HEK293 (cell line): ENCODE measurements at regions not wholly inside any gene's neighbourhood (a gene's known extent, or its start where the extent isn't known, plus 50 kb on each side); places are given as distances from the start of the nearest gene placed in this dataset.

Experiments used
- CTCF ChIA-PET: fragments of 350-600 bp; formaldehyde crosslinking; extraction: SDS; loops from one replicate; lab custom pipeline; 2021; ENCODE audit warnings: antibody characterized with exemption; lab: Yijun Ruan, JAX
- POLR2A ChIA-PET: fragments of 300-600 bp; formaldehyde crosslinking; extraction: SDS; loops from one replicate; lab custom pipeline; 2020; ENCODE audit warnings: antibody characterized with exemption, inconsistent platforms; lab: Yijun Ruan, JAX
- H3K27ac ChIP-seq: fragments of 200-500 bp; sonication (Bioruptor generic); 2 replicates; pipeline ENCODE4 v1.5.1; 2014; ENCODE audit warnings: low read depth, low read length, control low read depth, inconsistent platforms; ENCODE audit errors: extremely low read depth
- H3K36me3 ChIP-seq, 2 experiments: fragments of 200-500 bp in 1 of 2; sonication (Bioruptor generic) in 1 of 2; 1 replicate in 1 of 2; 2 replicates in 1 of 2; pipeline ENCODE4 v1.5.1; 2014 to 2017; ENCODE audit warnings: inconsistent platforms in 2 of 2, low read length in 2 of 2; ENCODE audit not compliant: control insufficient read depth in 2 of 2, insufficient read depth in 1 of 2
- H3K4me1 ChIP-seq: fragments of 200-500 bp; sonication (Bioruptor generic); 2 replicates; pipeline ENCODE4 v1.5.1; 2014; ENCODE audit warnings: mild to moderate bottlenecking, low read length, inconsistent platforms; ENCODE audit not compliant: control insufficient read depth, insufficient read depth
- H3K4me3 ChIP-seq: 2 replicates; pipeline ENCODE4 v1.5.1; 2011; ENCODE audit warnings: low read depth, mild to moderate bottlenecking, control low read depth, low read length, moderate library complexity
- H3K9me3 ChIP-seq: fragments of 200-500 bp; sonication (Bioruptor generic); 2 replicates; pipeline ENCODE4 v1.5.1; 2014; ENCODE audit warnings: low read depth, low read length, inconsistent platforms; ENCODE audit not compliant: control insufficient read depth, insufficient read depth
- ATF2 ChIP-seq: fragments of 450-650 bp; formaldehyde crosslinking; IDR thresholded peaks from 2 replicates; pipeline ENCODE4 v1.5.1; 2016; ENCODE audit warnings: missing biosample characterization, missing genetic modification characterization, low read depth
- KLF10 ChIP-seq: fragments of 450-650 bp; IDR thresholded peaks from 2 replicates; pipeline ENCODE4 v1.5.1; 2018; ENCODE audit warnings: missing biosample characterization, mild to moderate bottlenecking, missing genetic modification characterization
- KLF17 ChIP-seq: fragments of 450-650 bp; formaldehyde crosslinking; IDR thresholded peaks from 2 replicates; pipeline ENCODE4 v1.5.1; 2016; ENCODE audit warnings: missing biosample characterization, missing genetic modification characterization
- PRDM10 ChIP-seq: fragments of 450-650 bp; formaldehyde crosslinking; IDR thresholded peaks from 2 replicates; pipeline ENCODE4 v1.5.1; 2016; ENCODE audit warnings: missing biosample characterization, missing genetic modification characterization
- SP3 ChIP-seq: fragments of 450-650 bp; formaldehyde crosslinking; IDR thresholded peaks from 2 replicates; pipeline ENCODE4 v1.5.1; 2016; ENCODE audit warnings: missing biosample characterization, missing genetic modification characterization
- ZEB2 ChIP-seq: fragments of 450-650 bp; formaldehyde crosslinking; IDR thresholded peaks from 2 replicates; pipeline ENCODE4 v1.5.1; 2016; ENCODE audit warnings: missing biosample characterization, missing genetic modification characterization
- ZNF146 ChIP-seq: fragments of 450-650 bp; formaldehyde crosslinking; IDR thresholded peaks from 2 replicates; pipeline ENCODE4 v1.5.1; 2016; ENCODE audit warnings: missing biosample characterization, missing genetic modification characterization
- ZNF148 ChIP-seq: fragments of 450-650 bp; formaldehyde crosslinking; IDR thresholded peaks from 2 replicates; pipeline ENCODE4 v1.5.0; 2017; ENCODE audit warnings: missing biosample characterization, missing genetic modification characterization, borderline replicate concordance
- ZNF223 ChIP-seq: fragments of 450-650 bp; formaldehyde crosslinking; IDR thresholded peaks from 2 replicates; pipeline ENCODE4 v1.5.1; 2016; ENCODE audit warnings: missing biosample characterization, missing genetic modification characterization
- ZNF335 ChIP-seq: fragments of 450-650 bp; formaldehyde crosslinking; conservative IDR thresholded peaks from 2 replicates; pipeline ENCODE4 v1.5.1; 2016; ENCODE audit warnings: missing biosample characterization, missing genetic modification characterization
- ZNF362 ChIP-seq: fragments of 450-650 bp; formaldehyde crosslinking; IDR thresholded peaks from 2 replicates; pipeline ENCODE4 v1.5.1; 2016; ENCODE audit warnings: missing biosample characterization, missing genetic modification characterization
- ZNF416 ChIP-seq: fragments of 450-650 bp; formaldehyde crosslinking; IDR thresholded peaks from 2 replicates; pipeline ENCODE4 v1.5.1; 2016; ENCODE audit warnings: missing biosample characterization, missing genetic modification characterization
- ZNF423 ChIP-seq: fragments of 450-650 bp; formaldehyde crosslinking; IDR thresholded peaks from 2 replicates; pipeline ENCODE4 v1.5.1; 2016; ENCODE audit warnings: missing biosample characterization, missing genetic modification characterization
- ZNF518A ChIP-seq: fragments of 450-650 bp; formaldehyde crosslinking; conservative IDR thresholded peaks from 2 replicates; pipeline ENCODE4 v1.5.1; 2016; ENCODE audit warnings: low read depth, missing biosample characterization, missing genetic modification characterization
- ZNF544 ChIP-seq: fragments of 450-650 bp; formaldehyde crosslinking; IDR thresholded peaks from 2 replicates; pipeline ENCODE4 v1.5.0; 2017; ENCODE audit warnings: missing biosample characterization, missing genetic modification characterization
- ZNF580 ChIP-seq: fragments of 450-650 bp; formaldehyde crosslinking; IDR thresholded peaks from 2 replicates; pipeline ENCODE4 v1.5.1; 2016; ENCODE audit warnings: missing biosample characterization, missing genetic modification characterization
- ZNF792 ChIP-seq: fragments of 450-650 bp; formaldehyde crosslinking; IDR thresholded peaks from 2 replicates; pipeline ENCODE4 v1.5.1; 2016; ENCODE audit warnings: missing biosample characterization, missing genetic modification characterization

- TF ChIP-seq SP3 (tag by site-specific recombination) (no peak), ZNF580 (tag by site-specific recombination) (no peak), ZNF792 (no peak)
Measured at GRCh38 chr3:81214631-81215030, 546.8 kb downstream of the GBE1 start (continued).

GRCh38 chr3:81199587-81199986 is 561.9 kb downstream of the GBE1 start:
- no peaks in the 10 kb centered on the region for H3K36me3 ChIP-seq
- H3K27ac ChIP-seq, result no peak overlapping the region
- no peak overlapping the region for H3K4me3 ChIP-seq
- POLR2A ChIA-PET, result no interaction called here
- TF ChIP-seq ATF2 (tag by site-specific recombination) (no peak), ZNF544 (no peak), ZNF148 (tag by site-specific recombination) (no peak), ZNF518A (tag by site-specific recombination) (no peak), ZNF223 (tag by site-specific recombination) (no peak), ZNF335 (tag by site-specific recombination) (no peak), ZNF362 (tag by site-specific recombination) (no peak), KLF10 (tag by site-specific recombination) (no peak), PRDM10 (tag by site-specific recombination) (no peak), ZNF146 (tag by site-specific recombination) (no peak), ZNF423 (tag by site-specific recombination) (no peak), ZEB2 (tag by site-specific recombination) (no peak), KLF17 (tag by site-specific recombination) (no peak), ZNF416 (tag by site-specific recombination) (no peak)
- H3K9me3 ChIP-seq, result no peaks in the 10 kb centered on the region
- CTCF ChIA-PET, result interaction anchor here (0.6 kb wide), 1 partner anchor 1253 kb away, joined by 3 read pairs; no protein-coding TSS in a partner anchor
- H3K4me1 ChIP-seq, result no peaks in the 10 kb centered on the region
